Astrocyte (in vitro differentiated cells and primary cell): ENCODE measurements at regions not wholly inside any gene's neighbourhood (a gene's known extent, or its start where the extent isn't known, plus 50 kb on each side); places are given as distances from the start of the nearest gene placed in this dataset.

Experiments
- CTCF ChIP-seq: IDR thresholded peaks from 2 replicates; pipeline ENCODE4 v1.5.1; 2011; ENCODE audit warnings: low read depth, mild to moderate bottlenecking, inconsistent platforms, low read length, moderate library complexity; ENCODE audit not compliant: insufficient read depth
- EZH2 ChIP-seq: IDR thresholded peaks from 2 replicates; pipeline ENCODE4 v1.6.1; 2012; ENCODE audit warnings: mild to moderate bottlenecking, low read length, inconsistent platforms; ENCODE audit not compliant: insufficient read depth

GRCh38 chr6:4472222-4472621, 304.0 kb upstream of the CDYL start:
- TF ChIP-seq CTCF: no peak
- no peak for TF ChIP-seq EZH2
